ENCODE measurements at regions not wholly inside any gene's neighbourhood (a gene's known extent, or its start where the extent isn't known, plus 50 kb on each side); places are given as distances from the start of the nearest gene placed in this dataset.
A peak's percentile ranks its signal among the peaks of the same experiment; 100 is the strongest.
"Not testable (repeated sequence)": the region's sequence is repeated elsewhere in the genome, so short reads cannot be mapped to it uniquely, and the experiment has no call there.

DNA sequence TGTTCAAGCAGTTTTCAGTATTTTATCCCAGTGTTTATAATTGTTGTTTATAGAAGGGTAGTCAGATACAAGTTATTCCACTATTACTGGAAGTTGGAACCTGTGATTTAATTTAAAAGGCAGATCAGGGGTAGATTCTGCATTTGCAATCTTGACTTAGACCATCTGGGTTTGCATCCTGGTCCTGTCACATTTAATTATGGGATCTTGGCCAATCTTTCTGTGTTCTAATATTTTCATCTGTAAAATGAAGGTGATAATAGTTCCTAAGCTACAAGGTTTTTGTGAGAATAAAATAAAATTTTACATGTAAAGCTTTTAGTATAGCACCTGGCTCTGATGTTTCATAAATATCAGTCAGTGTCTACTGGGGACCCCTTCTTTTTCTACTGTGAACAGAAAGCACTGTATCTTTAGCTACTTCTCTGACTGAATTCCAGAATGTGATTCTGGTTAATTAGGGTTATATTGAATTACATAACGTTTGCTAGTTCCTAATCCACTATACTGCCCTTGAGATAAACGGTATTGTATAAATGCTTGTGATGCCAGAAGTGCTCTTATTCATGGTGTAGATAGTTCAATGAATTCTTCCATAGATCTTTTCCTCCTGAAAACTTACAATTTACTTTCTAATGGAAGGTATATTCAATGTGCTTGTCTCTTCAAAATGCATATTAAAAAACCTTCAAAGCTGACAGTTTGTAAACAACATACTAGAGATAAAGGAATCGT lies 131.0 kb downstream of the KCNK1 start:
- FAIRE-seq (peak; percentile 60), DNase-seq (ENCODE audit: insufficient read length, low spot score) (no peak)
- TF ChIP-seq, protein P1, sequence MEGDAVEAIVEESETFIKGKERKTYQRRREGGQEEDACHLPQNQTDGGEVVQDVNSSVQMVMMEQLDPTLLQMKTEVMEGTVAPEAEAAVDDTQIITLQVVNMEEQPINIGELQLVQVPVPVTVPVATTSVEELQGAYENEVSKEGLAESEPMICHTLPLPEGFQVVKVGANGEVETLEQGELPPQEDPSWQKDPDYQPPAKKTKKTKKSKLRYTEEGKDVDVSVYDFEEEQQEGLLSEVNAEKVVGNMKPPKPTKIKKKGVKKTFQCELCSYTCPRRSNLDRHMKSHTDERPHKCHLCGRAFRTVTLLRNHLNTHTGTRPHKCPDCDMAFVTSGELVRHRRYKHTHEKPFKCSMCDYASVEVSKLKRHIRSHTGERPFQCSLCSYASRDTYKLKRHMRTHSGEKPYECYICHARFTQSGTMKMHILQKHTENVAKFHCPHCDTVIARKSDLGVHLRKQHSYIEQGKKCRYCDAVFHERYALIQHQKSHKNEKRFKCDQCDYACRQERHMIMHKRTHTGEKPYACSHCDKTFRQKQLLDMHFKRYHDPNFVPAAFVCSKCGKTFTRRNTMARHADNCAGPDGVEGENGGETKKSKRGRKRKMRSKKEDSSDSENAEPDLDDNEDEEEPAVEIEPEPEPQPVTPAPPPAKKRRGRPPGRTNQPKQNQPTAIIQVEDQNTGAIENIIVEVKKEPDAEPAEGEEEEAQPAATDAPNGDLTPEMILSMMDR (IDR thresholded peaks at IDR 0.05; ENCODE audit: insufficient read depth, missing control alignments) = no peak

DNA sequence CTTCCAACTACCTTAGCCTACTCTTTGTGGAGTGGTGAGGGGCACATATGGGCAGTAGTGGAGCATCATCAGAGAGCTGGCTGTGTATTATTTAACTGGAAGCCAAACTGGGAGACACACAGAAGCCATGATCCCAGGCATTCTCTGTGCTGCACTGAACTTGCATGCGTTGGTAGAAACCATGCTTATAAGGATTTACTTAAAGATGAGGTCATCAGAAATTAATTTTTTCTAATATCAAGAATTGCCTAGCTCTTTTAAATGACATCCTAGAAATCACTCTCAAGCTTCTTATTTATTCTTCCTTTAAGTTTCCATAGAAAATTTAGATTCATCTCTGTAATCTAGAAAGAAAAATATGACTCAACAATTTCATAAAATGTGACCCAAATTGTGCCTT lies 136.2 kb downstream of the KCNK1 start:
- TF ChIP-seq, protein P1 (IDR thresholded peaks at IDR 0.05; ENCODE audit: insufficient read depth, missing control alignments) = no peak
- FAIRE-seq (no peak), DNase-seq (ENCODE audit: insufficient read length, low spot score) (no peak)

DNA sequence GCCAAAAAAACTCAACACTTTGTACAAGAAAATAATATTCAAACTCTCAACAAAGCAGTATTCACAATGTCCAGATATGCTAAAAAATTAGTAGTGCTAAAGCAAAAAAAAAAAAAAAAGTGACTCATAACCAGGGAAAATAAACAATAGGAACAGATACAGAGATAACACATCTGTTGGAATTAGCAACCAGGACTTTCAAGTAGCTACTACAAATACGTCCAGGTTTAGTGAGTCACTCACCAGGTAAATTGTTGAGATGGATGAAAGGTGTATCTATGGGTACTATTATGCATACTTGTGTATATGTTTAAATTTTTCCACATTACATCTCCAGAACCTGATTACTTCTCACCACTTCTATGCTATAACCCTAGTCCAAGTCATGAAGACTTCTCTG lies 144.8 kb upstream of the SLC35F3 start:
- TF ChIP-seq, protein P1 (IDR thresholded peaks at IDR 0.05; ENCODE audit: insufficient read depth, missing control alignments) = no peak
- DNase-seq (ENCODE audit: insufficient read length, low spot score) (no peak), FAIRE-seq (no peak)

DNA sequence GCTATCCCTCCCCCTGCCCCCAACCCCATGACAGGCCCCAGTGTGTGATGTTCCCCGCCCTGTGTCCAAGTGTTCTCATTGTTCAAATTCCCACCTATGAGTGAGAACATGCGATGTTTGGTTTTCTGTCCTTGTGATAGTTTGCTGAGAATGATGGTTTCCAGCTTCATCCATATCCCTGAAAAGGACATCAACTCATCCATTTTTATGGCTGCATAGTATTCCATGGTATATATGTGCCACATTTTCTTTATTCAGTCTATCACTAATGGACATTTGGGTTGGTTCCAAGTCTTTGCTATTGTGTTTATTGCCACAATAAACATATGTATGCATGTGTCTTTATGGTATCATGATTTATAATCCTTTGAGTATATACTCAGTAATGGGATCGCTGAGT lies 140.2 kb upstream of the SLC35F3 start:
- not testable (repeated sequence) for DNase-seq (ENCODE audit: insufficient read length, low spot score); FAIRE-seq

DNA sequence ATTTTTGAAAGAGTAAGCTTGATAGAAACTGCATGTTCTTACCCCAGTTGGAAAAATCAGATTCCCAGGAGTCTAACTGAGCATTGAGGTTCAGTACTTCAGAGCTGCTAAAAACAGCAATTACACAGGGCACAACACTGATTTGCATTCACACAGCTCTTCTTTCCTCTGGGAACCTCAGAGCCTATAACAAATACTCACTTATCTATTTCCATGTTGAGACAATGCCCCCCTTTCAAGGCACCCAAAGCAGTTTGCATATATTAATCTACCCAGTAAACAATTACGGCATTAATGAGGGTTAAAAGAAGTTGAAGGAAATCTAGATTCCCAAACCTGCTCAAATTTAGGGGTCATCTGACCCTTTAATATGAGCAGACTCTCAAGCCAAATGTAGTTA lies 126.9 kb upstream of the SLC35F3 start:
- TF ChIP-seq, protein P1 (IDR thresholded peaks at IDR 0.05; ENCODE audit: insufficient read depth, missing control alignments) = no peak
- DNase-seq (ENCODE audit: insufficient read length, low spot score) (no peak), FAIRE-seq (no peak)

DNA sequence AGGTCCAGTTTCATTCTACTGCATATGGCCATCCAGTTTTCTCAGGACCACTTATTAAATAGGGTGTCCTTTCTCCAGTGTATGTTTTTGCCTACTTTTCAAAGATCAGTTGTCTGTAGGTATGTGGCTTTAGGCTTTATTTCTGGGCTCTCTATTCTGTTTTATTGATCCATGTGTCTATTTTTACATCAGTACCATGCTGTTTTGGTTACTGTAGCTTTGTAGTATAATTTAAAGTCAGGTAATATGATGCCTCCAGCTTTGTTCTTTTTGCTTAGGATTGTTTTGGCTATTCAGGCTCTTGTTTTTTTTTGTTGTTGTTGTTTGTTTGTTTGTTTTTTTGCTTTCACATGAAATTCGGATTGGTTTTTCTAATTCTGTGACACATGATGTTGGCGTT lies 124.4 kb upstream of the SLC35F3 start:
- TF ChIP-seq, protein P1 (IDR thresholded peaks at IDR 0.05; ENCODE audit: insufficient read depth, missing control alignments) = no peak
- DNase-seq (ENCODE audit: insufficient read length, low spot score) (no peak), FAIRE-seq (no peak)

DNA sequence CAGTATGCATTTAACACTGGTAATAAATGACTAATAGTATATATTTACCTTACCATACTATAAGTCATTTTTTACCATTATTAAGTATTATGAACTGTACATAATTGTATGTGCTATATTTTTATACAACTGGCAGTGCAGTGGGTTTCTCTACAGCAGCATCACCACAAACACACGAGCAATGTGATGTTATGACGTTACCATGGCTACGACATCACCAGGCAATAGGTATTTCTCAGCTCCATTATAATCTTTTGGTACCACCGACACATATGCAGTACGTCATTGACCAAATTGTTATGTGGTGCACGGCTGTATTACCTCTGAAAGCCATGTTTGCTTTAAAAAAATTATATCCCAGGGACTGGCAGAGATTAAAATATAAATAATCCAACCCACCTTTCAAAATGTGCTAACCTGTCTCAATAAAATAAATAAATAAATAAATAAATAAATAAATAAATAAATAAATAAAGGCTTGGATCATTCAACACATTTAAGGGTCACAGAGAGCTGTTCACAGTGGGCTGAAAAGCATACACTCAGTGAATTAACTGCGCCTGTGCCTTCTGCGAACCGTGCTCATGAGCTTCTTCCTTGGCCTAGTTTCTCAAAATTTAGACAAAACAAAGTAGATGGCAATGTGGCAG lies 121.4 kb upstream of the SLC35F3 start:
- TF ChIP-seq, protein P1 (IDR thresholded peaks at IDR 0.05; ENCODE audit: insufficient read depth, missing control alignments) = no peak
- FAIRE-seq (no peak), DNase-seq (ENCODE audit: insufficient read length, low spot score) (no peak)

Data from D721Med (cell line).